SK-N-SH (cell line): ENCODE measurements at regions not wholly inside any gene's neighbourhood (a gene's known extent, or its start where the extent isn't known, plus 50 kb on each side); places are given as distances from the start of the nearest gene placed in this dataset.

Experiments used
- CTCF ChIA-PET: fragments of 300-600, 350-600 bp; formaldehyde crosslinking; extraction: SDS; loops from one replicate; lab custom pipeline; 2021; lab: Yijun Ruan, JAX
- POLR2A ChIA-PET: fragments of 350-600 bp; sonication (Branson Sonifier 250); formaldehyde crosslinking; extraction: SDS; loops from one replicate; lab custom pipeline; 2020; ENCODE audit warnings: antibody characterized with exemption, inconsistent platforms; lab: Yijun Ruan, JAX
- DNase-seq: peaks from one replicate; pipeline ENCODE4 v3.0.0; 2012
- H2AFZ ChIP-seq: fragments of 200-600 bp; sonication (generic); 2 replicates; pipeline ENCODE4 v1.8.1; 2016; ENCODE audit warnings: antibody characterized with exemption, mild to moderate bottlenecking, low read depth
- H3F3A ChIP-seq: fragments of 200-600 bp; sonication (generic); replicated peaks from 2 replicates; pipeline ENCODE3; 2016; ENCODE audit warnings: antibody characterized with exemption, mild to moderate bottlenecking; ENCODE audit not compliant: insufficient read depth
- H3K27ac ChIP-seq, 2 experiments: fragments of 200-500 bp in 1 of 2; fragments of 200-600 bp in 1 of 2; sonication (Bioruptor generic) in 1 of 2; sonication (generic), shearing (Covaris generic) in 1 of 2; 2 replicates each; pipeline versions ENCODE4 v1.5.1 to v1.6.1; 2014 to 2016; ENCODE audit warnings: low read depth in 2 of 2, inconsistent platforms in 1 of 2, low read length in 1 of 2, mild to moderate bottlenecking in 1 of 2, mixed read lengths in 1 of 2
- H3K27me3 ChIP-seq: fragments of 200-600 bp; sonication (generic), shearing (Covaris generic); 2 replicates; pipeline ENCODE4 v1.6.1; 2016; ENCODE audit warnings: mixed run types; ENCODE audit not compliant: insufficient read depth
- H3K36me3 ChIP-seq, 2 experiments: fragments of 200-500 bp in 1 of 2; fragments of 200-600 bp in 1 of 2; sonication (Bioruptor generic) in 1 of 2; sonication (generic) in 1 of 2; replicated peaks in 1 of 2; 2 replicates each; pipeline versions ENCODE3 to v1.5.1; 2014 to 2016; ENCODE audit warnings: low read length in 1 of 2, mild to moderate bottlenecking in 1 of 2; ENCODE audit not compliant: insufficient read depth in 2 of 2, control insufficient read depth in 1 of 2
- H3K4me1 ChIP-seq, 2 experiments: fragments of 200-500 bp in 1 of 2; fragments of 200-600 bp in 1 of 2; sonication (Bioruptor generic) in 1 of 2; sonication (generic), shearing (Covaris generic) in 1 of 2; 2 replicates each; pipeline versions ENCODE4 v1.5.1 to v1.6.1; 2014 to 2016; ENCODE audit warnings: low read depth in 1 of 2, low read length in 1 of 2, mixed run types in 1 of 2; ENCODE audit not compliant: insufficient read depth in 2 of 2, control insufficient read depth in 1 of 2
- H3K4me2 ChIP-seq: fragments of 200-600 bp; sonication (generic), shearing (Covaris generic); 2 replicates; pipeline ENCODE4 v1.6.1; 2017; ENCODE audit warnings: mixed run types
- H3K4me3 ChIP-seq, 2 experiments: fragments of 200-500 bp in 1 of 2; fragments of 200-600 bp in 1 of 2; sonication (Bioruptor generic) in 1 of 2; sonication (generic), shearing (Covaris generic) in 1 of 2; 2 replicates each; pipeline versions ENCODE4 v1.5.1 to v1.8.1; 2014 to 2016; ENCODE audit warnings: low read depth in 2 of 2, inconsistent platforms in 1 of 2, low read length in 1 of 2, mild to moderate bottlenecking in 1 of 2, mixed read lengths in 1 of 2, moderate library complexity in 1 of 2
- H3K79me2 ChIP-seq: fragments of 200-600 bp; sonication (generic); 2 replicates; pipeline ENCODE4 v1.8.1; 2017; ENCODE audit warnings: mild to moderate bottlenecking; ENCODE audit not compliant: insufficient read depth
- H3K9ac ChIP-seq: fragments of 200-600 bp; sonication (generic); 2 replicates; pipeline ENCODE4 v1.6.1; 2017; ENCODE audit warnings: mixed run types
- H3K9me2 ChIP-seq: fragments of 200-600 bp; sonication (generic); 2 replicates; pipeline ENCODE4 v1.6.1; 2017; ENCODE audit warnings: mixed run types
- H3K9me3 ChIP-seq: fragments of 200-600 bp; sonication (generic); 2 replicates; pipeline ENCODE4 v1.6.1; 2017; ENCODE audit warnings: mixed run types, mild to moderate bottlenecking, moderate library complexity
- H4K20me1 ChIP-seq: fragments of 200-600 bp; sonication (generic); 2 replicates; pipeline ENCODE4 v1.6.1; 2017; ENCODE audit warnings: mild to moderate bottlenecking, mixed run types; ENCODE audit not compliant: insufficient read depth
- EP300 ChIP-seq, 2 experiments: IDR thresholded peaks; 2 replicates each; pipeline versions ENCODE4 v1.4.0 to v1.6.1; 2012; ENCODE audit warnings: borderline replicate concordance in 1 of 2, low read depth in 1 of 2, low read length in 1 of 2
- FOXM1 ChIP-seq: IDR thresholded peaks from 2 replicates; pipeline ENCODE4 v1.4.0; 2012; ENCODE audit warnings: low read depth, mild to moderate bottlenecking
- NRF1 ChIP-seq: IDR thresholded peaks from 2 replicates; pipeline ENCODE4 v1.6.1; 2012; ENCODE audit warnings: low read depth, mild to moderate bottlenecking, low read length
- POLR2AphosphoS5 ChIP-seq: IDR thresholded peaks from 2 replicates; pipeline ENCODE4 v1.6.1; 2012; ENCODE audit warnings: low read depth, low read length
- TEAD4 ChIP-seq: IDR thresholded peaks from 2 replicates; pipeline ENCODE4 v1.4.0; 2012; ENCODE audit warnings: mild to moderate bottlenecking, borderline replicate concordance; ENCODE audit not compliant: insufficient read depth
- YY1 ChIP-seq: IDR thresholded peaks from 2 replicates; pipeline ENCODE4 v1.4.0; 2012; ENCODE audit warnings: low read depth, mild to moderate bottlenecking
- TF ChIP-seq, protein P1 (sequence below): fragments of 200-600 bp; sonication (generic); IDR thresholded peaks from 2 replicates; pipeline ENCODE4 v1.6.1; 2017; ENCODE audit warnings: antibody characterized with exemption, mild to moderate bottlenecking, moderate library complexity
- TF ChIP-seq, protein P2 (sequence below): IDR thresholded peaks from 2 replicates; pipeline ENCODE4 v1.6.1; 2012; ENCODE audit warnings: mild to moderate bottlenecking, low read depth, low read length, moderate library complexity
- TF ChIP-seq, protein P3 (sequence below): IDR thresholded peaks from 2 replicates; pipeline ENCODE4 v1.4.0; 2012; ENCODE audit warnings: low read depth

DNA sequence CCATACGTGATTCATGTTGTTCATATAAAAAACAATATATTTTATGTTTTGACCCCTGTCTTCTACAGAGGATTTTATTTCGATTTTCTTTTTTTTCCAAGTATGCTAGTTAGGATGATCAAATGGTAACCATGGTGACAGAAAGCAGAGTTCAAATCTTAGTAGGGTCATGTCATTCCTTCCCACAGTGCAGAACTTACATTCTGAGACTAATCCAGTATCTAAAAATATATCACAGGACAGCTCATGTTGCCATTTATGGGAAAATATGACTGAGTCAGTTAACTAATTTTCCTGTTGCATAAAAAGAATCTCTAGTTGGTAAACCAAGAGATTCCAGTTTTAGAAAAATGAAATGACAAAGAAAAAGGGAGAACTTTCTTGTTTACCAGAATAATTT lies 209.5 kb downstream of the PARM1 start (continued):
- TF ChIP-seq, protein P1, sequence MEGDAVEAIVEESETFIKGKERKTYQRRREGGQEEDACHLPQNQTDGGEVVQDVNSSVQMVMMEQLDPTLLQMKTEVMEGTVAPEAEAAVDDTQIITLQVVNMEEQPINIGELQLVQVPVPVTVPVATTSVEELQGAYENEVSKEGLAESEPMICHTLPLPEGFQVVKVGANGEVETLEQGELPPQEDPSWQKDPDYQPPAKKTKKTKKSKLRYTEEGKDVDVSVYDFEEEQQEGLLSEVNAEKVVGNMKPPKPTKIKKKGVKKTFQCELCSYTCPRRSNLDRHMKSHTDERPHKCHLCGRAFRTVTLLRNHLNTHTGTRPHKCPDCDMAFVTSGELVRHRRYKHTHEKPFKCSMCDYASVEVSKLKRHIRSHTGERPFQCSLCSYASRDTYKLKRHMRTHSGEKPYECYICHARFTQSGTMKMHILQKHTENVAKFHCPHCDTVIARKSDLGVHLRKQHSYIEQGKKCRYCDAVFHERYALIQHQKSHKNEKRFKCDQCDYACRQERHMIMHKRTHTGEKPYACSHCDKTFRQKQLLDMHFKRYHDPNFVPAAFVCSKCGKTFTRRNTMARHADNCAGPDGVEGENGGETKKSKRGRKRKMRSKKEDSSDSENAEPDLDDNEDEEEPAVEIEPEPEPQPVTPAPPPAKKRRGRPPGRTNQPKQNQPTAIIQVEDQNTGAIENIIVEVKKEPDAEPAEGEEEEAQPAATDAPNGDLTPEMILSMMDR, result no peak
- TF ChIP-seq EP300 (IDR thresholded peaks at IDR 0.05; ENCODE audit: borderline replicate concordance in 1 of 2, low read depth in 1 of 2, low read length in 1 of 2), result no peak
- TF ChIP-seq POLR2AphosphoS5, result no peak

DNA sequence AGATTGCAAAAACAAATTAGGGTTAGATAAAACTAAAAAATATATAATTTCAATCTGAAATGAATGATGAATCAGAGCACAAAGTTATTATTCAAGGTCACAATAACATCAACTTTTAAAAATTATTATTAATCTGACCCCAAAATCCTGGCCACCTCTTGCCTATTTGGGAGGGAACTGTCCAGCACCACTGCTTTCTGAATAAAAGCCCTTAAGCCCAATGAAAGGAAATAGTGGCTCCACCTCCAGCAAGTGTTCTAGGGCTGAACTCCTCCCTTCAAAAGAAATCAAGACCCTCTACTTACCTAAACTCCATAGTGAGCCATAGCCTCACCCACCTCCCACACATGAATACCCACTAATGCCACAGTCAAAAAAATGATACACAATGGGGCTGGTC lies 208.2 kb downstream of the PARM1 start:
- Histone ChIP-seq H3K9me3 (no peaks in the 10 kb centered on the region), H4K20me1 (no peaks in the 10 kb centered on the region)
- TF ChIP-seq, protein P2, sequence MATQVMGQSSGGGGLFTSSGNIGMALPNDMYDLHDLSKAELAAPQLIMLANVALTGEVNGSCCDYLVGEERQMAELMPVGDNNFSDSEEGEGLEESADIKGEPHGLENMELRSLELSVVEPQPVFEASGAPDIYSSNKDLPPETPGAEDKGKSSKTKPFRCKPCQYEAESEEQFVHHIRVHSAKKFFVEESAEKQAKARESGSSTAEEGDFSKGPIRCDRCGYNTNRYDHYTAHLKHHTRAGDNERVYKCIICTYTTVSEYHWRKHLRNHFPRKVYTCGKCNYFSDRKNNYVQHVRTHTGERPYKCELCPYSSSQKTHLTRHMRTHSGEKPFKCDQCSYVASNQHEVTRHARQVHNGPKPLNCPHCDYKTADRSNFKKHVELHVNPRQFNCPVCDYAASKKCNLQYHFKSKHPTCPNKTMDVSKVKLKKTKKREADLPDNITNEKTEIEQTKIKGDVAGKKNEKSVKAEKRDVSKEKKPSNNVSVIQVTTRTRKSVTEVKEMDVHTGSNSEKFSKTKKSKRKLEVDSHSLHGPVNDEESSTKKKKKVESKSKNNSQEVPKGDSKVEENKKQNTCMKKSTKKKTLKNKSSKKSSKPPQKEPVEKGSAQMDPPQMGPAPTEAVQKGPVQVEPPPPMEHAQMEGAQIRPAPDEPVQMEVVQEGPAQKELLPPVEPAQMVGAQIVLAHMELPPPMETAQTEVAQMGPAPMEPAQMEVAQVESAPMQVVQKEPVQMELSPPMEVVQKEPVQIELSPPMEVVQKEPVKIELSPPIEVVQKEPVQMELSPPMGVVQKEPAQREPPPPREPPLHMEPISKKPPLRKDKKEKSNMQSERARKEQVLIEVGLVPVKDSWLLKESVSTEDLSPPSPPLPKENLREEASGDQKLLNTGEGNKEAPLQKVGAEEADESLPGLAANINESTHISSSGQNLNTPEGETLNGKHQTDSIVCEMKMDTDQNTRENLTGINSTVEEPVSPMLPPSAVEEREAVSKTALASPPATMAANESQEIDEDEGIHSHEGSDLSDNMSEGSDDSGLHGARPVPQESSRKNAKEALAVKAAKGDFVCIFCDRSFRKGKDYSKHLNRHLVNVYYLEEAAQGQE, result peak; percentile 83
- no peak for TF ChIP-seq EP300 (IDR thresholded peaks at IDR 0.05; ENCODE audit: borderline replicate concordance in 1 of 2, low read depth in 1 of 2, low read length in 1 of 2)
- no peak for TF ChIP-seq FOXM1
- TF ChIP-seq, all 33 proteins: peak for 1
- no peaks in the 10 kb centered on the region for H3K4me1 ChIP-seq
- no peak overlapping the region for H3K4me2 ChIP-seq
- H3K4me3 ChIP-seq, result no peak overlapping the region
- no peak overlapping the region for H2AFZ ChIP-seq
- H3F3A ChIP-seq, result no peaks in the 10 kb centered on the region
- no peaks in the 10 kb centered on the region for H3K27me3 ChIP-seq
- no peak for DNase-seq
- H3K9me2 ChIP-seq, result no peaks in the 10 kb centered on the region
- no peak overlapping the region for H3K9ac ChIP-seq
- no peak overlapping the region for H3K27ac ChIP-seq
- ChIA-PET POLR2A (no interaction called here), CTCF (no interaction called here)
- H3K36me3 ChIP-seq, result no peaks in the 10 kb centered on the region
- no peaks in the 10 kb centered on the region for H3K79me2 ChIP-seq

DNA sequence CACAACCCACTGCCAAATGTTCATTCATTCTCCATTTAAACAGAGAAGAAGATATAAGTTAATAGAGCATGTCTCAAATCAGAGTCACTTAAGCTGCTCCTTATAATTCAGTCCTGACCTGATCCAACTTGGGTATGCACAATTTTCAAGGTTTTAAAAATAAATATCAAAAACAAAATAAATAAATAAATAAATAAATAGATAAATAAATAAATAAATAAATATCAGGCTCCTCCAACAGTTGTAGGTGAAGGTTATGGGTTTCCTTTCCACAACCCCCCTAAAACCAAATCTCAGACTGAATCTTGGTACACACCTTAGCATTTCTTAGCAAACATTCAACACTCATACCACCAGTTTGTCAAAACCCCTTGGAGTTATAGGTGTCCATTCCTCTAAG lies 204.4 kb downstream of the PARM1 start:
- Histone ChIP-seq H3K27me3 (no peaks in the 10 kb centered on the region), H3K4me1 (no peaks in the 10 kb centered on the region), H3K79me2 (no peaks in the 10 kb centered on the region), H3K36me3 (no peaks in the 10 kb centered on the region), H3K4me3 (no peak overlapping the region), H4K20me1 (no peaks in the 10 kb centered on the region), H3K4me2 (no peak overlapping the region), H3K9me3 (no peaks in the 10 kb centered on the region), H3K27ac (no peak overlapping the region), H2AFZ (no peak overlapping the region), H3K9me2 (no peaks in the 10 kb centered on the region), H3K9ac (no peak overlapping the region), H3F3A (no peaks in the 10 kb centered on the region)
- CTCF ChIA-PET, result no interaction called here
- no peak for DNase-seq
- POLR2A ChIA-PET, result no interaction called here
- TF ChIP-seq YY1 (no peak), TEAD4 (no peak), FOXM1 (no peak), NRF1 (no peak)
- TF ChIP-seq, protein P3, sequence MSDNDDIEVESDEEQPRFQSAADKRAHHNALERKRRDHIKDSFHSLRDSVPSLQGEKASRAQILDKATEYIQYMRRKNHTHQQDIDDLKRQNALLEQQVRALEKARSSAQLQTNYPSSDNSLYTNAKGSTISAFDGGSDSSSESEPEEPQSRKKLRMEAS, result no peak
